Heart left ventricle (tissue), 16 donors: ENCODE measurements at regions not wholly inside any gene's neighbourhood (a gene's known extent, or its start where the extent isn't known, plus 50 kb on each side); places are given as distances from the start of the nearest gene placed in this dataset.
A peak's percentile ranks its signal among the peaks of the same experiment; 100 is the strongest.

Experiments
- ATAC-seq, 4 donors: fragments of 200-7000 bp; cut with Tn5 transposase; one replicate each; pipeline ENCODE4 v1.9.1; 2020 to 2022; ENCODE audit warnings: moderate library complexity in 4 of 4, mild to moderate bottlenecking in 3 of 4, moderate number of reproducible peaks in 1 of 4
- DNase-seq, 5 donors: peaks; one replicate each; pipeline ENCODE4 v3.0.0-alpha.2; 2020
- H3K27ac ChIP-seq, 12 donors: fragments of 200-600 bp; sonication (generic) in 4 of 12; one replicate each; pipeline versions ENCODE4 v1.5.0 to v1.8.0; 2016 to 2022; ENCODE audit warnings: mild to moderate bottlenecking in 2 of 12
- H3K27me3 ChIP-seq, 9 donors: fragments of 200-600 bp; sonication (generic) in 2 of 9; one replicate each; pipeline versions ENCODE4 v1.5.1 to v1.8.0; 2016 to 2022; ENCODE audit warnings: mild to moderate bottlenecking in 3 of 9
- H3K36me3 ChIP-seq, 9 donors: fragments of 200-600 bp; sonication (generic) in 2 of 9; one replicate each; pipeline versions ENCODE4 v1.5.0 to v1.8.0; 2018 to 2022; ENCODE audit warnings: mild to moderate bottlenecking in 2 of 9
- H3K4me1 ChIP-seq, 12 donors: fragments of 200-600 bp; sonication (generic) in 4 of 12; one replicate each; pipeline versions ENCODE4 v1.5.0 to v1.8.0; 2016 to 2022; ENCODE audit warnings: mild to moderate bottlenecking in 3 of 12
- H3K4me3 ChIP-seq, 12 donors: fragments of 200-600 bp; sonication (generic) in 4 of 12; one replicate each; pipeline versions ENCODE4 v1.5.0 to v1.8.0; 2017 to 2022; ENCODE audit warnings: mild to moderate bottlenecking in 9 of 12, moderate library complexity in 4 of 12
- H3K9me3 ChIP-seq, 12 donors: fragments of 200-600 bp; sonication (generic) in 4 of 12; one replicate each; pipeline versions ENCODE4 v1.5.0 to v1.8.0; 2016 to 2022; ENCODE audit warnings: mild to moderate bottlenecking in 1 of 12
- POLR2A ChIP-seq, 2 donors: fragments of 450-650 bp; IDR thresholded peaks; one replicate each; pipeline ENCODE4 v1.6.1; 2017; ENCODE audit warnings: antibody characterized with exemption in 2 of 2, mild to moderate bottlenecking in 2 of 2, moderate library complexity in 2 of 2
- WGBS, 4 donors: extraction: QIAGEN DNeasy Blood & Tissue Kit in 2 of 4; methylation state at CpG; one replicate each; pipeline versions ENCODE4 v1.1.5 to v1.1.7; 2013 to 2018; 5-methylcytosine and 5-hydroxymethylcytosine counted together
- intact Hi-C, 10 donors: fragments of 100-400 bp; cut with DNase I; formaldehyde crosslinking; loops; one replicate each; pipeline versions ENCODE4 v1.11.1 to v1.14.2; 2022
- TF ChIP-seq, protein P1 (sequence below), 12 donors: fragments of 200-600 bp; sonication (generic) in 4 of 12; IDR thresholded peaks; one replicate each; pipeline versions ENCODE4 v1.5.0 to v1.8.0; 2018 to 2022; ENCODE audit warnings: antibody characterized with exemption in 12 of 12, mild to moderate bottlenecking in 5 of 12
- donor health status: ischemic (EF 13 %, LVEDD 7.1; RV severe dilation, severe dysfunction).
- donor health status: healthy with polysubstance abuse.
- donor health status: DM: no; HTN: yes; CAD: no.
- donor health status: DM: no; HTN: no; CAD: no.
- donor health status: ischemic (EF 25% LVEDD 6.9; RV normal size, moderate dysfunction).
- donor health status: ischemic (EF 25% LVEDD 5.7; RV mildly dilated, moderate dysfunction).
- donor health status: healthy.
- donor health status: DM: yes; HTN: yes; CAD: no.
- donor health status: ischemic (EF 35%, LVEDD 5.7; RV mildly dilated, moderate dysfunction).
- donor health status: nonischemic (EF 11% LVEDD 7.7; RV severe dilation, severe dysfunction).
- donor health status: DM: yes; HTN: yes; CAD: no.
- donor health status: PGD.
- donor health status: ischemic (EF 29% LVEDD 5.4; RV normal size, mild dysfunction).
- donor health status: nonischemic (EF 23%, LVEDD 6.1; RV moderate dilation, normal function).

DNA sequence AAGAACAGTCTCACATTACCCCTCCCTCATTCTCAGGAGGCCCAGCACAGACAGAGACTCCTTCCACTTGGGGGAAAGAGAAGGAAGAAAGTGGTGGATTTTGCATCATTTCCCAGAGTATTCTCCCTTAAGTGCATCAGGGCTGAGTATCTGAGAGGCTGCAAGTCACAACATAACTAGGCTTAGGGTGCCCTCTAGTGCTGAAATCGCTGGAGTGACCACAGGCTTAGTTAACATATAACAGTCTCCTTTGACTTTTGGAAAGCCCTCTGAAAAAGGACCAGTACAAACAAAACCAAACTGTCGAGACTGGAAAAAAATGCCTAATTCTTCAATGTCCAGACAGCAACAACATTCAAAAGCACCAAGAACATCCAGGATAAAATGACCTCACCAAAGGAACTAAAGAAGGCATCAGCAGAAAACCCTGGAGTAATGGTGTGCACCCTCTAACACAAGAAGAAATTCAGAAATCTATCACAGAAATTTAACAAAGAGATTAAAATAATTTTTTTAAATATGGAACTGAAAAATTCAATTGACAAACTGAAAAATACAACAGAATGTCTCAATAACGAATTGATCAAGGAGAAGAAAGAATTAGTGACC, 412.3 kb downstream of the RPS29 start:
- intact Hi-C loops, result loop anchor here in 7 of 10 donors (5.0 to 10.0 kb wide), 2 partner anchors 1257 to 1259 kb away; no protein-coding TSS in a partner anchor
- H3K27me3 ChIP-seq, result no peaks in the 10 kb centered on the region
- H3K27ac ChIP-seq, result no peak overlapping the region
- DNase-seq, result peak in 1 of 5 donors; percentile 27
- H3K4me3 ChIP-seq, result no peak overlapping the region
- ATAC-seq, result peak in 3 of 4 donors; percentile 54 to 76 (median 75)
- H3K4me1 ChIP-seq, result no peaks in the 10 kb centered on the region
- TF ChIP-seq POLR2A (IDR thresholded peaks at IDR 0.05), result no peak
- TF ChIP-seq, protein P1, sequence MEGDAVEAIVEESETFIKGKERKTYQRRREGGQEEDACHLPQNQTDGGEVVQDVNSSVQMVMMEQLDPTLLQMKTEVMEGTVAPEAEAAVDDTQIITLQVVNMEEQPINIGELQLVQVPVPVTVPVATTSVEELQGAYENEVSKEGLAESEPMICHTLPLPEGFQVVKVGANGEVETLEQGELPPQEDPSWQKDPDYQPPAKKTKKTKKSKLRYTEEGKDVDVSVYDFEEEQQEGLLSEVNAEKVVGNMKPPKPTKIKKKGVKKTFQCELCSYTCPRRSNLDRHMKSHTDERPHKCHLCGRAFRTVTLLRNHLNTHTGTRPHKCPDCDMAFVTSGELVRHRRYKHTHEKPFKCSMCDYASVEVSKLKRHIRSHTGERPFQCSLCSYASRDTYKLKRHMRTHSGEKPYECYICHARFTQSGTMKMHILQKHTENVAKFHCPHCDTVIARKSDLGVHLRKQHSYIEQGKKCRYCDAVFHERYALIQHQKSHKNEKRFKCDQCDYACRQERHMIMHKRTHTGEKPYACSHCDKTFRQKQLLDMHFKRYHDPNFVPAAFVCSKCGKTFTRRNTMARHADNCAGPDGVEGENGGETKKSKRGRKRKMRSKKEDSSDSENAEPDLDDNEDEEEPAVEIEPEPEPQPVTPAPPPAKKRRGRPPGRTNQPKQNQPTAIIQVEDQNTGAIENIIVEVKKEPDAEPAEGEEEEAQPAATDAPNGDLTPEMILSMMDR (IDR thresholded peaks at IDR 0.05), result peak in 11 of 12 donors; percentile 16 to 55 (median 44)
- WGBS, 4 donors, result 18 to 28% (median 24%) methylated on average over 3 of the region's 3 CpGs
- peaks cover 0 to 12% (median 0%) of the 10 kb centered on the region in 12 donors for H3K9me3 ChIP-seq
- no peaks in the 10 kb centered on the region for H3K36me3 ChIP-seq

DNA sequence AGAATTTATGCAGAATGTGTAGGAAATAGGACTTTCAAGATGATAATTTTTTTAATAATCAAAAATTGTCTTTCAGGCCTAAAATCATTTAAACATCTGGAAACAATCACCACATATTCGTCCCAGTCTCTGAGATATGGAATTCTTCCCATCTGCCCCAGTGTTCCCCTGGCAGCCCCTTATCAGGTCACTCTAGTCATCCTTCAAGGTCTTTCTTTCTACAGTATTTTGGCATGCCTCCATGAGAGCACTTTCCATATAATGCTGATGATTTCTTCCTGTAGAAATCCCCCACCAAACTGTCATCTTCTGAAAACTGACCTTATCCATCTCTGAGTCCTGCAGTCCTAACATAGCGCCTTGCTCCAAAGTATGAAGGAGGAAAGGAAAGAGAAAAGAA, 422.1 kb downstream of the RPS29 start:
- Histone ChIP-seq H3K27me3 (no peaks in the 10 kb centered on the region), H3K36me3 (no peaks in the 10 kb centered on the region), H3K4me3 (no peak overlapping the region), H3K27ac (no peak overlapping the region), H3K9me3 (no peaks in the 10 kb centered on the region), H3K4me1 (no peaks in the 10 kb centered on the region)
- 31 to 49% (median 40%) methylated on average over 2 of the region's 2 CpGs for WGBS, 4 donors
- no peak for ATAC-seq
- TF ChIP-seq, protein P1 (IDR thresholded peaks at IDR 0.05), result no peak
- no peak for TF ChIP-seq POLR2A (IDR thresholded peaks at IDR 0.05)
- no peak for DNase-seq
- intact Hi-C loops, result no loop called here

DNA sequence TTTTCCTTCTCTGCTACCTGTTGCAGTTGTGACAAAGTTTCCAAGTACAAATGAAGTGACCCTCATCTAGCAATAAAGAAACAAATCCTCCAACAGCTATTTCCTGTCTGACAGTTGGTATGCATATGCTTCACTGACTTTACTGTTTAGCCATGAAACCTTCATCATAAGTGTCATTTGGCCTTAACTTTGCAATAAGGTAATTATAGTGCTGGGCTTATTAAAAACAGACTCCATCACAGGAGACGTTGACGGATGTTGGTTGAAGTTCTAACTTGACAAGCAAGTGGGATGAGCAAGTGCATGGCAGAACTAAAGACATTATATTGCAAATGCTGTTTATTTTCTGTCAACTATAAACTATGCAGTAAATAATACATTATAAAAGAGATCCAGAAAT, 425.2 kb downstream of the RPS29 start:
- WGBS, 4 donors, result 66 to 86% (median 80%) methylated on average over 2 of the region's 2 CpGs
- intact Hi-C loops, result no loop called here
- no peaks in the 10 kb centered on the region for H3K27me3 ChIP-seq
- DNase-seq (no peak), ATAC-seq (no peak)
- no peaks in the 10 kb centered on the region for H3K36me3 ChIP-seq
- H3K27ac ChIP-seq, result no peak overlapping the region
- TF ChIP-seq, protein P1 (IDR thresholded peaks at IDR 0.05), result no peak
- TF ChIP-seq POLR2A (IDR thresholded peaks at IDR 0.05), result no peak
- H3K9me3 ChIP-seq, result no peaks in the 10 kb centered on the region
- H3K4me1 ChIP-seq, result no peaks in the 10 kb centered on the region
- no peak overlapping the region for H3K4me3 ChIP-seq

DNA sequence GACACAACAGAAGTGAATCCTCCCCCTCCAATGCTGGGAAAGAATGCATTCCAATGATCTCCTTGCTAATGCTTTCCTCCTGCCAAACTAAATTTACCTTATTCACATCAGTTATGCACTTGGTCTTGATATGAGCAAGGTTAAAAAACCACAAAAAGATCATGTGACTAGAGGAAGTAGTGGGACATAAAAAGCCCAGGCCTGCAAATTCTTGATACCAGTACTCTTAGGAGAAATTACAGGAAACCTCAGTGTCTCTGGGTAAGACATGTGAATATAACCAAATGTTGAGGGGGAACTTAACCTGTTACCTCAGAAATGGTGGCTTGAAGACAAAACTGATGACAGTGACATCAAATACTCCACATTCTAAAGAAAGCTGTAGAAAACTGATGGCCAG, 427.1 kb downstream of the RPS29 start:
- DNase-seq (no peak), ATAC-seq (no peak)
- TF ChIP-seq, protein P1 (IDR thresholded peaks at IDR 0.05), result no peak
- no peak for TF ChIP-seq POLR2A (IDR thresholded peaks at IDR 0.05)
- H3K27ac ChIP-seq, result no peak overlapping the region
- no peaks in the 10 kb centered on the region for H3K9me3 ChIP-seq
- no peaks in the 10 kb centered on the region for H3K4me1 ChIP-seq
- no peaks in the 10 kb centered on the region for H3K36me3 ChIP-seq
- intact Hi-C loops, result no loop called here
- no peaks in the 10 kb centered on the region for H3K27me3 ChIP-seq
- no peak overlapping the region for H3K4me3 ChIP-seq
